Endothelial cell (in vitro differentiated cells): ENCODE measurements at regions not wholly inside any gene's neighbourhood (a gene's known extent, or its start where the extent isn't known, plus 50 kb on each side); places are given as distances from the start of the nearest gene placed in this dataset.
"Not testable (repeated sequence)": the region's sequence is repeated elsewhere in the genome, so short reads cannot be mapped to it uniquely, and the experiment has no call there.

ENCODE experiments used
- DNase-seq: peaks from one replicate; pipeline ENCODE4 v3.0.0; 2021; ENCODE audit warnings: low spot score
- H3K27ac Mint-ChIP-seq: one replicate; pipeline ENCODE4 v1.8.0; 2021; ENCODE audit warnings: mixed read lengths, inconsistent platforms; ENCODE audit not compliant: unreplicated experiment
- H3K27me3 Mint-ChIP-seq: one replicate; pipeline ENCODE4 v1.8.0; 2021; ENCODE audit warnings: mild to moderate bottlenecking, moderate library complexity, mixed read lengths, inconsistent platforms; ENCODE audit not compliant: unreplicated experiment
- H3K36me3 Mint-ChIP-seq: one replicate; pipeline ENCODE4 v1.8.0; 2021; ENCODE audit warnings: mild to moderate bottlenecking, low read depth, mixed read lengths, inconsistent platforms; ENCODE audit not compliant: unreplicated experiment
- H3K4me1 Mint-ChIP-seq: one replicate; pipeline ENCODE4 v1.8.0; 2021; ENCODE audit warnings: mild to moderate bottlenecking, mixed read lengths, inconsistent platforms; ENCODE audit not compliant: unreplicated experiment
- H3K4me3 Mint-ChIP-seq: one replicate; pipeline ENCODE4 v1.8.0; 2021; ENCODE audit warnings: mild to moderate bottlenecking, mixed read lengths, inconsistent platforms; ENCODE audit not compliant: unreplicated experiment
- H3K9me3 Mint-ChIP-seq: one replicate; pipeline ENCODE4 v1.8.0; 2021; ENCODE audit warnings: mixed read lengths, inconsistent platforms; ENCODE audit not compliant: unreplicated experiment
- CTCF ChIP-seq: fragments of 200-600 bp; sonication (generic); IDR thresholded peaks from one replicate; pipeline ENCODE4 v1.5.0; 2021; ENCODE audit warnings: antibody characterized with exemption; ENCODE audit not compliant: unreplicated experiment

GRCh38 chr14:71554959-71555612, 377.1 kb upstream of the RGS6 start:
- no peak for DNase-seq
- Mint-ChIP-seq H3K27ac (no peak overlapping the region), H3K4me3 (no peak overlapping the region), H3K4me1 (peaks cover 17% of the 10 kb centered on the region), H3K36me3 (no peaks in the 10 kb centered on the region), H3K27me3 (peaks cover 1% of the 10 kb centered on the region), H3K9me3 (no peaks in the 10 kb centered on the region)
- no peak for TF ChIP-seq CTCF

GRCh38 chr14:71555654-71556559, 376.3 kb upstream of the RGS6 start:
- Mint-ChIP-seq H3K27ac (no peak overlapping the region), H3K4me1 (peaks cover 15% of the 10 kb centered on the region)
- no peak for DNase-seq

GRCh38 chr14:71556730-71557129, 375.5 kb upstream of the RGS6 start:
- Mint-ChIP-seq H3K4me1 (peaks cover 8% of the 10 kb centered on the region), H3K27ac (no peak overlapping the region), H3K27me3 (no peaks in the 10 kb centered on the region), H3K4me3 (no peak overlapping the region), H3K9me3 (no peaks in the 10 kb centered on the region), H3K36me3 (no peaks in the 10 kb centered on the region)
- no peak for DNase-seq
- TF ChIP-seq CTCF = no peak

More at GRCh38 chr14:71555654-71556559, 376.3 kb upstream of the RGS6 start:
- H3K4me3 Mint-ChIP-seq = no peak overlapping the region
- no peaks in the 10 kb centered on the region for H3K9me3 Mint-ChIP-seq
- no peaks in the 10 kb centered on the region for H3K36me3 Mint-ChIP-seq
- no peak for TF ChIP-seq CTCF
- peaks cover 1% of the 10 kb centered on the region for H3K27me3 Mint-ChIP-seq

GRCh38 chr14:71557351-71557750, 374.9 kb upstream of the RGS6 start:
- Mint-ChIP-seq H3K36me3 (no peaks in the 10 kb centered on the region), H3K4me3 (no peak overlapping the region), H3K9me3 (no peaks in the 10 kb centered on the region), H3K27me3 (no peaks in the 10 kb centered on the region), H3K4me1 (peaks cover 6% of the 10 kb centered on the region), H3K27ac (no peak overlapping the region)
- no peak for DNase-seq
- TF ChIP-seq CTCF = no peak

- not testable (repeated sequence) for DNase-seq
Measured at GRCh38 chr14:71558943-71559342, 373.3 kb upstream of the RGS6 start.

More at GRCh38 chr14:71558943-71559342, 373.3 kb upstream of the RGS6 start:
- not testable (repeated sequence) for H3K4me3 Mint-ChIP-seq, H3K4me1 Mint-ChIP-seq, H3K27ac Mint-ChIP-seq, H3K27me3 Mint-ChIP-seq, H3K36me3 Mint-ChIP-seq, H3K9me3 Mint-ChIP-seq
